ENCODE measurements at regions not wholly inside any gene's neighbourhood (a gene's known extent, or its start where the extent isn't known, plus 50 kb on each side); places are given as distances from the start of the nearest gene placed in this dataset.

DNA sequence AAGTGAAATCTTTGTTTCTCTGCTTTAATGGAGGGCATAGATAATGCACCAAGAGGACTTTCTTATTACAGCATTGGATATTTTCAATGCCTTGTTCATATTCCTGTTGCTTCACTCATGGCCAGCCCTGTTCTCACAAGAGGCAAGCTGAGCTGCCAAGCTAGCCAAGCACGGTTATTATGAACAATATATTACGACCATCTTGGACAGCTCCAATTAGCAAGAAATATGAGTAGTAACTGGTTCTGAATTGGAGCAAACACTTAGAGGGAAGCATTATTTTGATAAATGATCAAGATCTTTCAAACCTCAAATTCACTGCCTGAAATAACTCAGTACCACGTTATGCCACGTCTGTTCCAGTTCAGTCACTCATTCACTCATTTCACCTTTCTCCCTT, 159.8 kb downstream of the SETD4 start:
- TF ChIP-seq, protein P1, sequence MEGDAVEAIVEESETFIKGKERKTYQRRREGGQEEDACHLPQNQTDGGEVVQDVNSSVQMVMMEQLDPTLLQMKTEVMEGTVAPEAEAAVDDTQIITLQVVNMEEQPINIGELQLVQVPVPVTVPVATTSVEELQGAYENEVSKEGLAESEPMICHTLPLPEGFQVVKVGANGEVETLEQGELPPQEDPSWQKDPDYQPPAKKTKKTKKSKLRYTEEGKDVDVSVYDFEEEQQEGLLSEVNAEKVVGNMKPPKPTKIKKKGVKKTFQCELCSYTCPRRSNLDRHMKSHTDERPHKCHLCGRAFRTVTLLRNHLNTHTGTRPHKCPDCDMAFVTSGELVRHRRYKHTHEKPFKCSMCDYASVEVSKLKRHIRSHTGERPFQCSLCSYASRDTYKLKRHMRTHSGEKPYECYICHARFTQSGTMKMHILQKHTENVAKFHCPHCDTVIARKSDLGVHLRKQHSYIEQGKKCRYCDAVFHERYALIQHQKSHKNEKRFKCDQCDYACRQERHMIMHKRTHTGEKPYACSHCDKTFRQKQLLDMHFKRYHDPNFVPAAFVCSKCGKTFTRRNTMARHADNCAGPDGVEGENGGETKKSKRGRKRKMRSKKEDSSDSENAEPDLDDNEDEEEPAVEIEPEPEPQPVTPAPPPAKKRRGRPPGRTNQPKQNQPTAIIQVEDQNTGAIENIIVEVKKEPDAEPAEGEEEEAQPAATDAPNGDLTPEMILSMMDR (tag by site-specific recombination; IDR thresholded peaks at IDR 0.05) = no peak
- TF ChIP-seq ZNF174 (tag by site-specific recombination; IDR thresholded peaks at IDR 0.05) = no peak
- TF ChIP-seq ZNF335 (tag by site-specific recombination; conservative IDR thresholded peaks at IDR 0.05) = no peak
- TF ChIP-seq KLF16 (tag by site-specific recombination; IDR thresholded peaks at IDR 0.05) = no peak
- TF ChIP-seq ZNF292 (tag by site-specific recombination; IDR thresholded peaks at IDR 0.05; ENCODE audit: borderline replicate concordance, low read depth) = no peak
- no peak for TF ChIP-seq ZBTB17 (tag by site-specific recombination; IDR thresholded peaks at IDR 0.05)
- TF ChIP-seq SALL2 (tag by site-specific recombination; IDR thresholded peaks at IDR 0.05; ENCODE audit: borderline replicate concordance) = no peak
- no peak for TF ChIP-seq ZNF423 (tag by site-specific recombination; IDR thresholded peaks at IDR 0.05)
- TF ChIP-seq PRDM4 (tag by site-specific recombination; IDR thresholded peaks at IDR 0.05) = no peak

Measured in HEK293 (cell line).